PC-3 (cell line): ENCODE measurements at regions not wholly inside any gene's neighbourhood (a gene's known extent, or its start where the extent isn't known, plus 50 kb on each side); places are given as distances from the start of the nearest gene placed in this dataset.

Source experiments
- CTCF ChIP-seq: fragments of 300-600 bp; sonication (generic); conservative IDR thresholded peaks from 2 replicates; pipeline ENCODE4 v1.5.1; 2017; ENCODE audit warnings: antibody characterized with exemption, low read depth, mild to moderate bottlenecking, low read length
- EZH2 ChIP-seq: fragments of 300-600 bp; sonication (generic); IDR thresholded peaks from one replicate; pipeline ENCODE4 v1.6.1; 2017; ENCODE audit warnings: antibody characterized with exemption, mild to moderate bottlenecking, low read length; ENCODE audit not compliant: unreplicated experiment
- EZH2phosphoT487 ChIP-seq: fragments of 300-600 bp; sonication (generic); IDR thresholded peaks from 2 replicates; pipeline ENCODE4 v1.6.1; 2018; ENCODE audit warnings: mild to moderate bottlenecking, antibody characterized with exemption, low read length, borderline replicate concordance

- TF ChIP-seq CTCF (no peak), EZH2phosphoT487 (no peak), EZH2 (no peak)
Measured at GRCh38 chr6:132007474-132008190, 56.5 kb upstream of the CCN2 start.
